IPS-20b (cell line): ENCODE measurements at regions not wholly inside any gene's neighbourhood (a gene's known extent, or its start where the extent isn't known, plus 50 kb on each side); places are given as distances from the start of the nearest gene placed in this dataset.

ENCODE experiments used
- H3K27ac ChIP-seq: one replicate; pipeline ENCODE4 v1.5.1; 2013; ENCODE audit warnings: low read length
- H3K27me3 ChIP-seq: 2 replicates; pipeline ENCODE4 v1.6.1; 2013; ENCODE audit warnings: mild to moderate bottlenecking, low read length, inconsistent platforms; ENCODE audit not compliant: insufficient read depth
- H3K36me3 ChIP-seq: 2 replicates; pipeline ENCODE4 v1.6.1; 2013; ENCODE audit warnings: low read depth, mild to moderate bottlenecking, inconsistent platforms, low read length, moderate library complexity; ENCODE audit not compliant: insufficient read depth
- H3K4me1 ChIP-seq: 2 replicates; pipeline ENCODE4 v1.6.1; 2013; ENCODE audit warnings: mild to moderate bottlenecking, control low read depth, inconsistent platforms, low read length, moderate library complexity; ENCODE audit not compliant: insufficient read depth
- H3K4me3 ChIP-seq: 2 replicates; pipeline ENCODE4 v1.5.1; 2013; ENCODE audit warnings: mild to moderate bottlenecking, low read length, inconsistent platforms
- H3K9ac ChIP-seq: 2 replicates; pipeline ENCODE4 v1.6.1; 2013; ENCODE audit warnings: low read depth, mild to moderate bottlenecking, inconsistent platforms, low read length, moderate library complexity
- H3K9me3 ChIP-seq: 2 replicates; pipeline ENCODE4 v1.6.1; 2013; ENCODE audit warnings: mild to moderate bottlenecking, low read depth, low read length, inconsistent platforms; ENCODE audit not compliant: insufficient read depth

DNA sequence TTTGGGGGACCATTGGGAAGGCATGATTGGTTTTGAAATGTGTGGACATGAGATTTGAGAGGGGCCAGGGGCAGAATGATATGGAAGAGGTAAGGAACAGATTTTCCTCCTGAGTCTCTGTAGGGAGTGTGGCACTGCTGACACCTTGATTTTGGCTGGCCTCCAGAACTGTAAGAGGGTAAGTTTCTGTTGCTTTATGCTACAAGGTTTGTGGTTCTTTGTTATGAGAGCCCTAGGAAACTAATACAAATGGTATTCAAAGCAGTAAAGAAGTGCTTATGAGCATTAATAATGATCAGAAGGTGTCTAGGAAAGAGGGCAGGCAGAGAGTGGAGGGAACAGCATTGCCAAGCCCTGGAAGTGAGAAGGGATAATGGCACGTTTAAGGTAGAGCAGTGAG lies 574.3 kb upstream of the NXPH2 start:
- no peak overlapping the region for H3K9ac ChIP-seq
- no peak overlapping the region for H3K27ac ChIP-seq
- no peaks in the 10 kb centered on the region for H3K36me3 ChIP-seq
- peaks cover 18% of the 10 kb centered on the region for H3K9me3 ChIP-seq
- no peaks in the 10 kb centered on the region for H3K4me1 ChIP-seq
- H3K27me3 ChIP-seq: no peaks in the 10 kb centered on the region
- no peak overlapping the region for H3K4me3 ChIP-seq

DNA sequence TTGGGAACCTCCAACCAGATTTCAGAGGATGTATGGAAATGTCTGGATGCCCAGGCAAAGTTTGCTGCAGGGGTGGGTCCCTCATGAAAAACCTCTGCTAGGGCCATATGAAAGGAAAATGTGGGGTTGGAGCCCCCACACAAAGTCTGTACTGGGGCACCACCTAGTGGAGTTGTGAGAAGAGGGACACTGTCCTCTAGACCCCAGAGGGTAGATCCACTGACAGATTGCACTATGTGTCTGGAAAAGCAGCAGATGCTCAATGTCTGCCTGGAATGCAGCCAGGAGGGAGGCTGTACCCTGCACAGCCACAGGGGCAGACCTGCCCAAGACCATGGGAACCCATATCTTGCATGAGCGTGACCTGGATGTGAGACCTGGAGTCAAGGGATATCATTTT lies 573.7 kb upstream of the NXPH2 start:
- Histone ChIP-seq H3K4me1 (no peaks in the 10 kb centered on the region), H3K27ac (no peak overlapping the region), H3K4me3 (no peak overlapping the region), H3K27me3 (no peaks in the 10 kb centered on the region), H3K9ac (no peak overlapping the region), H3K36me3 (no peaks in the 10 kb centered on the region), H3K9me3 (peaks cover 18% of the 10 kb centered on the region)

DNA sequence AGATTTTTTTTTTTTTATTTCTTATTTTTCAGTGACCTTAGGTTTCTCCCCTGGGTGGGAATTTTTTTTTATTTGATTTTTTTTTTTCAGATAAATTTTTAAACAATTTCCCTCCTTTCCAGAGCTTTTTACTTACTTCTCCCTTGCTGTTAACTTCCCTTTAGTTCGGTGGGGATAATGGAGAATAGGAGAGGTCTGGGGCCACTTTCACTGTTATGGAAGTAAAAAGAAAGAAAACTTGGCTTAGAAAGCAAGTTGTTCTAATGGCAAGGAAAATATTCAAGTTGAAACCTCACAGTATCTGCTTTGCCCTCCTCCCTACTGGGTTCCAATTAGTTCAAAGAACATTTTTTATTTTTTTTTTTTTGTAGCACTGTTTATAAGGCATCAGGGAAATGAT lies 537.1 kb upstream of the NXPH2 start:
- no peak overlapping the region for H3K27ac ChIP-seq
- H3K36me3 ChIP-seq: no peaks in the 10 kb centered on the region
- no peak overlapping the region for H3K4me3 ChIP-seq
- no peaks in the 10 kb centered on the region for H3K9me3 ChIP-seq
- H3K4me1 ChIP-seq: peaks cover 11% of the 10 kb centered on the region; the same call in 1 of the 2 replicates
- H3K27me3 ChIP-seq: no peaks in the 10 kb centered on the region
- no peak overlapping the region for H3K9ac ChIP-seq

DNA sequence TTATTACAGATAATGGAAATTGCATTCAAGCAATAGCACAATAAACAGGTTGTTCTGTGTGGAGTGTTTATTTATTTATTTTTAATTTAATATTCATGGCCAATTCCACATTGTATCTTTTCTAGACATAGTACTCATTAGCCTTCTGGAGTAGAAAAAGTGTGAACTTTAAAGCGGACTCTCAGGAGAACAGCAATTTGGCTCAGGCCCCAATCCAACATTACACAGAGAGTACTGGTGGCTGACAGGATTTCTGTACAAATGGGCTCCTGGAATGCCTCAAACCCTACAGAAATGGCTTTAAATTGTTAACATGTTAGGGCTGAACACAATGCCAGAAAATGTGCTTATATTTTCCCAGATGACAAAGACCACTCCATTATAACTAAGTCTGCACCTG lies 533.9 kb upstream of the NXPH2 start:
- H3K9ac ChIP-seq: no peak overlapping the region
- H3K27me3 ChIP-seq: no peaks in the 10 kb centered on the region
- H3K9me3 ChIP-seq: no peaks in the 10 kb centered on the region
- H3K36me3 ChIP-seq: no peaks in the 10 kb centered on the region
- no peak overlapping the region for H3K27ac ChIP-seq
- H3K4me1 ChIP-seq: peaks cover 11% of the 10 kb centered on the region; the same call in 1 of the 2 replicates
- H3K4me3 ChIP-seq: no peak overlapping the region

DNA sequence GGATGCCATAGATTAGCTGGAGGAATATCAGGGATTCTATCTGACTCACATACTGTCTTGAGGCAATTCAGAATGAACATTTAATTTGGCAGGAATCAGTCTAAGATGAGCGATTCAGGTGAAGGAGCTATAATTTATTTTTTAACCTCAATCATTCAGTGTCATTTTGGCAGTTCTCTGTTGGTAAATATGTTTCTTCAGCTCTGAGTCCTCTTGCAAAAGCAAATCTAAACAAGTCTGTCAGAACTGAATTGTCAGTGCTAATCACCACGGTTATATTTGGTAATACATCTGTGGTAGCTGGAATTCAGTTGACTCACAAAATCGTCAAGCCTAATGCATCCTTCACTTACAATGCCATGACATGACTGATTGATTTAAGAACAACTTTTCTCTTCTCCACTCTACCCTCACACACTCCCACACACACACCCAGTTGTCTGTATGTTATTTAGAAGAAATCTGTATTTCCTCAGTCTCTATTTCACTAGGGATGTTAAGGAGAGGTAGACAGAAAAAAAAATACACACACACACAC lies 516.6 kb upstream of the NXPH2 start:
- no peaks in the 10 kb centered on the region for H3K27me3 ChIP-seq
- no peaks in the 10 kb centered on the region for H3K36me3 ChIP-seq
- no peak overlapping the region for H3K9ac ChIP-seq
- no peak overlapping the region for H3K4me3 ChIP-seq
- no peaks in the 10 kb centered on the region for H3K9me3 ChIP-seq
- no peaks in the 10 kb centered on the region for H3K4me1 ChIP-seq
- no peak overlapping the region for H3K27ac ChIP-seq

DNA sequence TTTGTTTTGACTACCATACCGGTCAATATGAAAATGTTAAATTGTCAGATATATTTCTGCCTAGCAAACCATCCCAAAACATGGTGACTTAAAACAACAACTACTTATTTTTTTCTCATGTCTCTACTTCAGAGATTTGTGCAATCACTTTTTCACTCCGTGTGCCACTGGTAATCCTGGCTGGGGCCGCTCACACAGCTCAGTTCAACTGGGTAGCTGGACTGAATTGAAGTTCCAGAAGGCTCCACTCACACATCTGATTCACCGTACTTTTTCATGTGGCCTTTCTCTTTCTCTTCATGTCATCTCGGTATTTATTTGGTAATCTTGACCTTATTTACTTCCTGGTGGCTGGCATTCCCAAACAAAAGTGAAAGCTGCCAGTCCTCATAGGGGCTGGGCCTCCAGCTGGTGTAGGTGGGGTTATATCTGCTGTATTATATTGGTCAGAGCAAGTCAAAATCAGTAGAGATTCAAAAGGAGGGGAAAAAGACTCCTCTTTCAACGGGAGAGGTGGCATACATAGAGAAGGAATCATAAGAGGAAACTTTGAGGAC lies 513.9 kb upstream of the NXPH2 start:
- Histone ChIP-seq H3K9ac (no peak overlapping the region), H3K9me3 (no peaks in the 10 kb centered on the region), H3K27ac (no peak overlapping the region), H3K36me3 (no peaks in the 10 kb centered on the region), H3K4me3 (no peak overlapping the region), H3K4me1 (no peaks in the 10 kb centered on the region), H3K27me3 (no peaks in the 10 kb centered on the region)

DNA sequence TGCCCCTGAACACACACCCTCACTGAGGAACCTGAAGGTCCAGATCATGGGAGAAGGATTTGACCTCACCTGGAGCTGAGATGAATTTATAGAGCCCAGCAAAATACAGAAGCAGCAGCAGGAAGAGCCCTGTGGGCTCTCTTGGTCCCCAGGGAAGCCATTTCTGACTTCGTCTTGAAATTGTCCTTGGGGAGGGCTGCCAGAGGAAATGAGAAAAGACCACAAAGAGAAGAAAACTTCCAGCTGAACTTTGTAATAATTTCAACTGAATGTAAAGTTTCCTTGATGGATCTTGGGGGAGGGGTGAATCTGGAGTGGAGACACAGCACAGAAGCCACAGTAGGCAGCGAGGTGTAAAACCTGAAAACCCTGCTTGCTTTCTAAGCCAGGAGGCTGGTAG lies 500.9 kb upstream of the NXPH2 start:
- Histone ChIP-seq H3K27me3 (no peaks in the 10 kb centered on the region), H3K4me3 (no peak overlapping the region), H3K9ac (no peak overlapping the region), H3K4me1 (no peaks in the 10 kb centered on the region), H3K27ac (no peak overlapping the region), H3K36me3 (no peaks in the 10 kb centered on the region), H3K9me3 (no peaks in the 10 kb centered on the region; the same call in 1 of the 2 replicates)

DNA sequence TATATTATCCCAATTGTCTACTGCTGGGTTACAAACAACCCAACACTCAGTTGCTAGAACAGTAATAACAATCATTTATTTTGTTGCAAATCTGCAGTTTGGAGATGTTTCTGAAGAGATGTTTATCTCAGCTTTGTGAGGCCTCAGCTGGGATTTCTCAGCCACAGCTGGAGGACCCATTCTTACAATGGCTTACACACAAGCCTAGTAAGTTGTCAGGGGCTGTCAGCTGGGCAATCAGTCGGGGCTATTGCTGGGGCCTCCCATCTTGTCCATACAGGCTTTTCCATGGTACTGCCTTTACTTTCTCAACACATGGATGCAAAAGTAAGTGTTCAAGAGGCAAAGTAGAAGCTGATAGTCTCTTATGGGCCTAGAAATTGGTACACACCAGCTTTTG lies 491.7 kb upstream of the NXPH2 start:
- Histone ChIP-seq H3K9me3 (no peaks in the 10 kb centered on the region), H3K27me3 (no peaks in the 10 kb centered on the region), H3K9ac (no peak overlapping the region), H3K4me1 (peaks cover 3% of the 10 kb centered on the region; the same call in 1 of the 2 replicates), H3K36me3 (no peaks in the 10 kb centered on the region), H3K27ac (no peak overlapping the region), H3K4me3 (no peak overlapping the region)

DNA sequence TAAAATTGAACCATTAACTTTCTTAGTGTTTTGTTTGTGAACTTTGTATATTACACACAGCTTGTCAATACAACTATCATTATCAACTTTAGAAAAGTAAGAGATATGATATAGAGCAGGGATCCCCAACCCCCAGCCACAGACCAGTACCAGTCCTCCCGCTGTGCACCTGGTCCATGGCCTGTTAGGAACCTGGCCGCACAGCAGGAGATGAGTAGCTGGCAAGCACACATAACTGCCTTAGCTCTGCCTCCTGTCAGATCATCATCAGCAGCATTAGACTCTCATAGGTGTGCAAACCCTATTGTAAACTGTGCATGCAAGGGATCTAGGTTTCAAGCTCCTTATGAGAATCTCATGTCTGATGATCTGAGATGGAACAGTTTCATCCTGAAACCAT lies 491.0 kb upstream of the NXPH2 start:
- Histone ChIP-seq H3K4me3 (no peak overlapping the region), H3K9ac (no peak overlapping the region), H3K36me3 (no peaks in the 10 kb centered on the region), H3K27ac (no peak overlapping the region), H3K9me3 (no peaks in the 10 kb centered on the region), H3K4me1 (peaks cover 3% of the 10 kb centered on the region; the same call in 1 of the 2 replicates), H3K27me3 (no peaks in the 10 kb centered on the region)

DNA sequence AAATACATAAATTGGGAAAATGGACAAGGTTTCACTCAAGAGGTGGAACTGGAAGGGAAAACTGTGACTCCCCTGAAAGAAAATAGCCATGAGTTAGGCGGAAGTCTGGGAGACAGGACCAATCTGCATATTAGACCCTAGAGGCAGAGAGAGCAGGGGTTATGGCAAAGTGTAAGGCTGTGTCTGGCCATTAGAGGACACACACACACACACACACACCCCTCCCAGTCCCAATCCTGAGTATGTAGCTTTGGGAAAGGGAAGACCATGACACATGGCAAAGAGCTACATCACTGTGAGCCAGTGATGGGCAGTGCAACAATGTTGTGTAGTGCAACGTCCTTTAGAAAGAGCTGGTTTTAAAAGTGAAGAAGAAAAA lies 479.9 kb upstream of the NXPH2 start:
- no peaks in the 10 kb centered on the region for H3K36me3 ChIP-seq
- H3K27me3 ChIP-seq: no peaks in the 10 kb centered on the region
- H3K27ac ChIP-seq: no peak overlapping the region
- no peak overlapping the region for H3K9ac ChIP-seq
- no peaks in the 10 kb centered on the region; the same call in 1 of the 2 replicates for H3K9me3 ChIP-seq
- H3K4me1 ChIP-seq: no peaks in the 10 kb centered on the region
- H3K4me3 ChIP-seq: no peak overlapping the region

DNA sequence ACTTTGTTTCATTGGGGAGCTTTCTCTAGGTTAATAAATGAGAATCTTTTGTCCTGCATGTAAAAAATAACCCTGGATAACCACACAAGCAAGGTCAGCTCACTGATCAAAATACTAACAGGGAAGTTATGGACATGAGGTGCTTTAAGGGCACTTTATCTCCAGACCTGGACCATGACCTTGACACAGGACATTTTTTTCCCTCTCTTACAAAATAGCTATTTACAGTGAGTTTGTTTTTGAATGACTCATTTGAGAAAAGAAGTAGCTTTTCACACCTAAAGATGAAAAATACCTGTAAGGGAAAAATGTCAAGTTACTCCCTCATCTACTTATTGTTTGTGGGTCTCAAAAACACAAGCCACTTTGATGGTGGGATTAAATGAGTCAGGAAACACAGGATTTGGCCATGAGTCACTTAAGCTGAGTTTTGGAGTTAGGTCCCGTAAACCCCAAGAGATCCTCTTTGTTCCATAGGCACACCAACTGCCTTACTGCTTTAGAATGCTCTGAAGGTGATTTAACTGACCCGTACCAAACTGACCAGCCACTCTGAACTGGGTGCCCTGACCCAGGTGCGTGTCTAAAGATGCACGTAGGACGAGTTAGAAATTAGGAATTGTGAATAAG lies 479.3 kb upstream of the NXPH2 start:
- H3K4me3 ChIP-seq: no peak overlapping the region
- H3K9ac ChIP-seq: no peak overlapping the region
- no peaks in the 10 kb centered on the region for H3K4me1 ChIP-seq
- no peaks in the 10 kb centered on the region; the same call in 1 of the 2 replicates for H3K9me3 ChIP-seq
- H3K27me3 ChIP-seq: no peaks in the 10 kb centered on the region
- no peaks in the 10 kb centered on the region for H3K36me3 ChIP-seq
- H3K27ac ChIP-seq: no peak overlapping the region

DNA sequence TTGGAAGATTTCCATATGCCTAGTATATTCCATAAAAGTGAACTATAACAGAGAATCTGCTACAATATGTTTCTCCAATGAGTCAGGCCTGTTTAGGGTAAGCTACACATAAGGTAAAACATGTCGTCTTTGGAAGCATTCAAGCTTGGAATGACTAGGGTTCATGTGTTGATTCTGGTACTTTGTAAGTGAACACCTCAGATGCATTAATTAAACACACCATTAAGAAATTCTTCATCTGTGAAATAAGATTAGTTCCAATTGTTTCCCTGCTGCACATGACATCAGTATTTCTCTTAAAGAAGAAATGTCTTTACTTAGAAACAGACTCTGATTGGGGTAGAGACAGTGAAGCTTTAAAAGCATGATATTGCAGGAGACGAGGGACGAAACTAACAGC lies 461.1 kb upstream of the NXPH2 start:
- Histone ChIP-seq H3K4me3 (no peak overlapping the region), H3K27ac (no peak overlapping the region), H3K9ac (no peak overlapping the region), H3K9me3 (no peaks in the 10 kb centered on the region), H3K4me1 (no peaks in the 10 kb centered on the region), H3K27me3 (no peaks in the 10 kb centered on the region), H3K36me3 (no peaks in the 10 kb centered on the region)
